PC-3 (cell line): ENCODE measurements at regions not wholly inside any gene's neighbourhood (a gene's known extent, or its start where the extent isn't known, plus 50 kb on each side); places are given as distances from the start of the nearest gene placed in this dataset.

ENCODE experiments used
- ATAC-seq: fragments of 200-7000 bp; cut with Tn5 transposase; 2 replicates; pipeline ENCODE4 v1.9.1; 2020; ENCODE audit warnings: mild to moderate bottlenecking, moderate library complexity
- BruUV-seq: library from RNA; stranded (reverse); fragments of 400-500 nt; replicated peaks from 2 replicates; lab custom pipeline; 2021; lab: Mats Ljungman, UMichigan
- CTCF ChIA-PET: fragments of 300-600 bp; sonication (Branson Sonifier 250); formaldehyde crosslinking; loops from one replicate; lab custom pipeline; 2022; ENCODE audit warnings: antibody characterized with exemption; lab: Charles Lee
- POLR2A ChIA-PET: fragments of 300-600 bp; sonication (Branson Sonifier 250); formaldehyde crosslinking; loops from one replicate; lab custom pipeline; 2022; ENCODE audit warnings: antibody characterized with exemption; ENCODE audit not compliant: unreplicated experiment; lab: Charles Lee
- DNase-seq: peaks from one replicate; pipeline ENCODE4 v3.0.0-alpha.2; 2015
- H2AFZ ChIP-seq: fragments of 300-600 bp; sonication (generic); 2 replicates; pipeline ENCODE4 v1.6.0; 2016; ENCODE audit warnings: antibody characterized with exemption, low read length
- H3F3A ChIP-seq: fragments of 300-600 bp; sonication (generic); one replicate; pipeline ENCODE4 v1.6.0; 2017; ENCODE audit warnings: antibody characterized with exemption, low read length, control low read depth, mild to moderate bottlenecking; ENCODE audit not compliant: unreplicated experiment
- H3K27ac ChIP-seq: fragments of 300-600 bp; sonication (generic); 2 replicates; pipeline ENCODE4 v1.5.1; 2016; ENCODE audit warnings: mild to moderate bottlenecking, low read length
- H3K27me3 ChIP-seq: fragments of 300-600 bp; sonication (generic); 2 replicates; pipeline ENCODE4 v1.6.1; 2016; ENCODE audit warnings: low read length, mixed read lengths
- H3K36me3 ChIP-seq: fragments of 300-600 bp; sonication (generic); 2 replicates; pipeline ENCODE4 v1.6.1; 2016; ENCODE audit warnings: low read depth, mixed run types, low read length, mixed read lengths
- H3K4me1 ChIP-seq: fragments of 300-600 bp; sonication (generic); 2 replicates; pipeline ENCODE4 v1.5.1; 2016; ENCODE audit warnings: low read length; ENCODE audit not compliant: insufficient read depth
- H3K4me2 ChIP-seq: fragments of 300-600 bp; sonication (generic); 2 replicates; pipeline ENCODE4 v1.6.0; 2016; ENCODE audit warnings: low read length
- H3K4me3 ChIP-seq: fragments of 300-600 bp; sonication (generic); 2 replicates; pipeline ENCODE4 v1.5.1; 2016; ENCODE audit warnings: mild to moderate bottlenecking, low read length, mixed read lengths
- H3K79me2 ChIP-seq: fragments of 300-600 bp; sonication (generic); 2 replicates; pipeline ENCODE4 v1.6.1; 2017; ENCODE audit warnings: low read length, mixed read lengths
- H3K9ac ChIP-seq: fragments of 300-600 bp; sonication (generic); 2 replicates; pipeline ENCODE4 v1.6.0; 2016; ENCODE audit warnings: mild to moderate bottlenecking, low read length
- H3K9me2 ChIP-seq: fragments of 300-600 bp; sonication (generic); replicated peaks from 2 replicates; pipeline ENCODE4 v1.6.1; 2016; ENCODE audit warnings: mixed run types, low read length, mixed read lengths
- H3K9me3 ChIP-seq: fragments of 300-600 bp; sonication (generic); 2 replicates; pipeline ENCODE4 v1.6.1; 2016; ENCODE audit warnings: low read length, mixed read lengths
- H4K20me1 ChIP-seq: fragments of 300-600 bp; sonication (generic); 2 replicates; pipeline ENCODE4 v1.6.1; 2016; ENCODE audit warnings: low read length, mixed read lengths
- EZH2 ChIP-seq: fragments of 300-600 bp; sonication (generic); IDR thresholded peaks from one replicate; pipeline ENCODE4 v1.6.1; 2017; ENCODE audit warnings: antibody characterized with exemption, mild to moderate bottlenecking, low read length; ENCODE audit not compliant: unreplicated experiment
- EZH2phosphoT487 ChIP-seq: fragments of 300-600 bp; sonication (generic); IDR thresholded peaks from 2 replicates; pipeline ENCODE4 v1.6.1; 2018; ENCODE audit warnings: mild to moderate bottlenecking, antibody characterized with exemption, low read length, borderline replicate concordance
- intact Hi-C: fragments of 100-400 bp; cut with micrococcal nuclease; formaldehyde crosslinking; loops from 2 replicates; pipeline ENCODE4 v1.9.0; 2023
- TF ChIP-seq, protein P1 (sequence below): fragments of 300-600 bp; sonication (generic); conservative IDR thresholded peaks from 2 replicates; pipeline ENCODE4 v1.5.1; 2017; ENCODE audit warnings: antibody characterized with exemption, low read depth, mild to moderate bottlenecking, low read length

DNA sequence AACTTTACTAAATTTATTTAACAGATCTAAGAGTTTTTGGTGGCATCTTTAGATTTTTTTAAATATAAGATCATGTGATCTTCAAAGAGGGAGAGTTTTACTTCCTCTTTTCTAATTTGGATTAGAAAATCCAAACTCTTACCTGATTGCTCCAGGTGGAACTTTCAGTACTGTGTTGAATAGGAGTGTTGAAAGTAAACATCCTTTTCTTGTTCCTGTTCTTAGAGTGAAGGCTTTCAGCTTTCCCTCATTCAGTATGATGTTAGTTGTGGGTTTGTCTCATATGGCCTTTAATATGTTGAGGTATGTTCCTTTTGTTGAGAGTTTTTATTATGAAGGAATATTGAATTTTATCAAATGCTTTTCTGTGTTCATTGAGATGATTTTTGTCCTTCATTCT is 650.0 kb upstream of the SGCD start:
- TF ChIP-seq EZH2: no peak
- TF ChIP-seq, protein P1, sequence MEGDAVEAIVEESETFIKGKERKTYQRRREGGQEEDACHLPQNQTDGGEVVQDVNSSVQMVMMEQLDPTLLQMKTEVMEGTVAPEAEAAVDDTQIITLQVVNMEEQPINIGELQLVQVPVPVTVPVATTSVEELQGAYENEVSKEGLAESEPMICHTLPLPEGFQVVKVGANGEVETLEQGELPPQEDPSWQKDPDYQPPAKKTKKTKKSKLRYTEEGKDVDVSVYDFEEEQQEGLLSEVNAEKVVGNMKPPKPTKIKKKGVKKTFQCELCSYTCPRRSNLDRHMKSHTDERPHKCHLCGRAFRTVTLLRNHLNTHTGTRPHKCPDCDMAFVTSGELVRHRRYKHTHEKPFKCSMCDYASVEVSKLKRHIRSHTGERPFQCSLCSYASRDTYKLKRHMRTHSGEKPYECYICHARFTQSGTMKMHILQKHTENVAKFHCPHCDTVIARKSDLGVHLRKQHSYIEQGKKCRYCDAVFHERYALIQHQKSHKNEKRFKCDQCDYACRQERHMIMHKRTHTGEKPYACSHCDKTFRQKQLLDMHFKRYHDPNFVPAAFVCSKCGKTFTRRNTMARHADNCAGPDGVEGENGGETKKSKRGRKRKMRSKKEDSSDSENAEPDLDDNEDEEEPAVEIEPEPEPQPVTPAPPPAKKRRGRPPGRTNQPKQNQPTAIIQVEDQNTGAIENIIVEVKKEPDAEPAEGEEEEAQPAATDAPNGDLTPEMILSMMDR: no peak
- TF ChIP-seq EZH2phosphoT487: no peak
- CTCF ChIA-PET: no interaction called here
- H3K27me3 ChIP-seq: no peaks in the 10 kb centered on the region

DNA sequence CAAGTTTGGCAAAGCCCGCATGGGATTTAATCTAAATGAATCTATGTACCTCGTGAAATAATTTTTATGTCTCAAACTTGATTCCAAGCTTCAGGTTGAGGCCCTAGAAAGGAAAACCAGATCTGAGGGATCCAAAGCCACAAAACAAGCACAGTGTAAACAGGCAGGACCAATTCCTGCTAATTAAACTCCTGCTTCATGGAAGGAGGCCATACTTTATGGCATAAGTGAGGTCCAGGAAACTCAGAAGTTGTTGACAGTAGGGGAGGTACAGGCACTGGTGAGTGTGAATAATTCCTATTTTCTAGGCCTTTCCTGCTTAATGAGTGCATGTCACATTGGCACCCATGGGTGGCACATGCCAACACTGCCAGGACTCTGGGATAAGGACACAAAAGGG is 648.6 kb upstream of the SGCD start:
- ATAC-seq (no peak), DNase-seq (no peak)
- no peak overlapping the region for H3K4me2 ChIP-seq
- no peaks in the 10 kb centered on the region for H3K36me3 ChIP-seq
- TF ChIP-seq, protein P1: no peak
- TF ChIP-seq EZH2phosphoT487 (no peak), EZH2 (no peak)
- no peaks in the 10 kb centered on the region for H3K9me2 ChIP-seq
- ChIA-PET POLR2A (no interaction called here), CTCF (no interaction called here)
- intact Hi-C loops: no loop called here
- H3F3A ChIP-seq: no peaks in the 10 kb centered on the region
- BruUV-seq: no TSS peak
- H3K27me3 ChIP-seq: no peaks in the 10 kb centered on the region
- no peak overlapping the region for H3K9ac ChIP-seq
- H3K79me2 ChIP-seq: no peaks in the 10 kb centered on the region
- H3K9me3 ChIP-seq: no peaks in the 10 kb centered on the region
- no peaks in the 10 kb centered on the region for H4K20me1 ChIP-seq
- no peaks in the 10 kb centered on the region for H3K4me1 ChIP-seq
- H3K4me3 ChIP-seq: no peak overlapping the region
- no peak overlapping the region for H3K27ac ChIP-seq
- no peak overlapping the region for H2AFZ ChIP-seq

More for the DNA sequence above, 650.0 kb upstream of the SGCD start:
- DNase-seq: no peak
- POLR2A ChIA-PET: no interaction called here
- Histone ChIP-seq H3K36me3 (no peaks in the 10 kb centered on the region), H3K4me1 (no peaks in the 10 kb centered on the region), H3K9ac (no peak overlapping the region), H3K27ac (no peak overlapping the region), H3K4me2 (no peak overlapping the region), H3F3A (no peaks in the 10 kb centered on the region), H3K9me2 (no peaks in the 10 kb centered on the region), H4K20me1 (no peaks in the 10 kb centered on the region), H3K79me2 (no peaks in the 10 kb centered on the region), H2AFZ (no peak overlapping the region), H3K9me3 (no peaks in the 10 kb centered on the region), H3K4me3 (no peak overlapping the region)
- ATAC-seq: no peak
- BruUV-seq: no TSS peak
- intact Hi-C loops: no loop called here

DNA sequence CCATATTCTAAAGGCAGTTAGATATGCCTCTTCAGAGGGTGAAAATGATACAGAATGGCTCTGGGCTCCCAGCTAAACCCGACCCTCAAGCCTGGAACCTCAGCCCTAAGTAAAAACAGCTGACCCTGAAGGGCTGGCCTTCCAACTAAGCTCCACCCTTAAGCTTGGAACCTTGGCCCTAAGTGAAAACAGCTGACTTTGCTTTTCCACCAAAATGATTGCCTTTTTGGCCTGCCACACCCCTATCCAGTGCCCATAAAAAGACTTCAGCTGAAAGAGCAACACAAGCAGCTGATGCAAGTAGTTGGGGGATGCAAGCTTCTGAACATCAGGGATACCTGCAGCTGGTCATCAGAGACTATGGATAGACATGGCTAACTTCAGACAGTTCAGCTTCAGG is 647.4 kb upstream of the SGCD start:
- TF ChIP-seq EZH2phosphoT487: no peak
- no peak for TF ChIP-seq EZH2
- TF ChIP-seq, protein P1: no peak
- H3F3A ChIP-seq: no peaks in the 10 kb centered on the region
- no peaks in the 10 kb centered on the region for H3K4me1 ChIP-seq
- H3K4me3 ChIP-seq: no peak overlapping the region
- DNase-seq (no peak), ATAC-seq (no peak)
- ChIA-PET POLR2A (no interaction called here), CTCF (no interaction called here)
- no peak overlapping the region for H3K9ac ChIP-seq
- H3K9me2 ChIP-seq: no peaks in the 10 kb centered on the region
- BruUV-seq: no TSS peak
- no peak overlapping the region for H3K4me2 ChIP-seq
- H3K27ac ChIP-seq: no peak overlapping the region
- intact Hi-C loops: no loop called here
- no peak overlapping the region for H2AFZ ChIP-seq
- no peaks in the 10 kb centered on the region for H3K79me2 ChIP-seq
- H4K20me1 ChIP-seq: no peaks in the 10 kb centered on the region
- no peaks in the 10 kb centered on the region for H3K9me3 ChIP-seq
- no peaks in the 10 kb centered on the region for H3K27me3 ChIP-seq
- H3K36me3 ChIP-seq: no peaks in the 10 kb centered on the region
